Uterus (tissue), 2 donors: ENCODE measurements at regions not wholly inside any gene's neighbourhood (a gene's known extent, or its start where the extent isn't known, plus 50 kb on each side); places are given as distances from the start of the nearest gene placed in this dataset.

ENCODE experiments used
- CTCF ChIP-seq, 4 experiments: fragments of 200-600 bp in 2 of 4; fragments of 450-650 bp in 2 of 4; sonication (generic) in 2 of 4; IDR thresholded peaks; one replicate each; pipeline ENCODE4 v1.5.1; 2016 to 2019; ENCODE audit warnings: antibody characterized with exemption in 4 of 4, mild to moderate bottlenecking in 2 of 4, moderate library complexity in 1 of 4
- POLR2A ChIP-seq, 2 donors: fragments of 450-650 bp; IDR thresholded peaks; one replicate each; pipeline ENCODE4 v1.6.1; 2016; ENCODE audit warnings: antibody characterized with exemption in 2 of 2, mild to moderate bottlenecking in 1 of 2, moderate library complexity in 1 of 2

GRCh38 chr6:66986940-66987339, 1279.9 kb upstream of the EYS start:
- TF ChIP-seq POLR2A (IDR thresholded peaks at IDR 0.05): no peak
- TF ChIP-seq CTCF (IDR thresholded peaks at IDR 0.05): no peak
